ENCODE measurements at regions not wholly inside any gene's neighbourhood (a gene's known extent, or its start where the extent isn't known, plus 50 kb on each side); places are given as distances from the start of the nearest gene placed in this dataset.

DNA sequence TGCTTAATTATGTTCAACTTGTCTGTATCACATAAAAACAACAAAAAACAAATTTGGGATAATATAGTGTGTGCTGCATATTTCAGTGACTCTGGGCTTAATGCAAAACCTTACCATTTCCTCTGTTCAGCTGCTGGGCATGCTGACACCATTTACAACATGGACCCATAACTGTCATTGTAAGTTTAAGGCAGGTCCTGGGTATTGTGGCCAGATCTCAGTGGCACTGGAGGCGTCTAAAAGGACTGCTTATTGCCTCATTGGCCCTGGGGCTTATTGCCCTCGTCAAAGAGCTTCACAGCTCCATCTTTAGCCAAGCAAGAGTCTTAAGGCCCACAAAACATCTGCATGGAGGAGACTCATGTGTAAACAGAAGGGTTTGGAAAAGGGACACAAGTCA is 390.2 kb downstream of the NR2F2 start:
- intact Hi-C loops (cut with micrococcal nuclease; ENCODE audit: unreplicated experiment) (no loop called here), in situ Hi-C loops (cut with HindIII; ENCODE audit: extremely low pct_ligation_motif_present, low pct_unique_long_range_greater_than_20kb) (no loop called here)
- ChIA-PET POLR2A (no interaction called here), CTCF (ENCODE audit: low intra/inter-chr PET ratio, low total read pairs) (no interaction called here)
- Histone ChIP-seq H3K9ac (ENCODE audit: insufficient read depth, low read depth, low read length) (no peak overlapping the region), H3K36me3 (replicated peaks in 1 of 2; ENCODE audit: control insufficient read depth in 1 of 2, insufficient read depth in 2 of 2, low read length in 2 of 2) (no peaks in the 10 kb centered on the region), H4K20me1 (ENCODE audit: insufficient read depth, low read length) (no peaks in the 10 kb centered on the region), H3K27me3 (ENCODE audit: control insufficient read depth in 1 of 2, insufficient read depth in 2 of 2, low read length in 2 of 2) (no peaks in the 10 kb centered on the region), H3K79me2 (ENCODE audit: insufficient read depth, low read length) (no peaks in the 10 kb centered on the region), H3K4me1 (ENCODE audit: insufficient read depth, low read length) (no peaks in the 10 kb centered on the region), H3K27ac (ENCODE audit: extremely low read length, insufficient read depth, low read length) (no peak overlapping the region), H2AFZ (ENCODE audit: low read length) (no peak overlapping the region), H3K4me3 (replicated peaks in 1 of 3; ENCODE audit: insufficient read depth in 1 of 3, low read depth in 2 of 3, low read length in 3 of 3) (no peak overlapping the region), H3K9me3 (ENCODE audit: low read length) (no peaks in the 10 kb centered on the region), H3K4me2 (ENCODE audit: low read depth, low read length) (no peak overlapping the region)
- ATAC-seq (no peak), FAIRE-seq (no peak), DNase-seq (ENCODE audit: low spot score) (no peak)
- TF ChIP-seq ELF4 (CRISPR knock-in tag; IDR thresholded peaks at IDR 0.05; ENCODE audit: borderline replicate concordance) (no peak), KDM5A (IDR thresholded peaks at IDR 0.05; ENCODE audit: borderline replicate concordance, low read length) (no peak), U2AF2 (IDR thresholded peaks at IDR 0.05; ENCODE audit: low read depth, low read length) (no peak), ZNF503 (CRISPR knock-in tag; IDR thresholded peaks at IDR 0.05) (no peak), CHD4 (IDR thresholded peaks at IDR 0.05; ENCODE audit: borderline replicate concordance, low read length) (no peak), ATRX (CRISPR knock-in tag; IDR thresholded peaks at IDR 0.05; ENCODE audit: borderline replicate concordance) (no peak), ZNF280B (CRISPR knock-in tag; IDR thresholded peaks at IDR 0.05; ENCODE audit: borderline replicate concordance) (no peak), MXD4 (CRISPR knock-in tag; IDR thresholded peaks at IDR 0.05) (no peak), ZSCAN30 (CRISPR knock-in tag; IDR thresholded peaks at IDR 0.05) (no peak)
- no TSS peak for BruUV-seq (replicated peaks)
- WGBS (ENCODE audit: low lambda C conversion rate) = 0% methylated on average over 2 of the region's 2 CpGs

All from HepG2 (cell line).